HEK293T (cell line): ENCODE measurements at regions not wholly inside any gene's neighbourhood (a gene's known extent, or its start where the extent isn't known, plus 50 kb on each side); places are given as distances from the start of the nearest gene placed in this dataset.

Source experiments
- BHLHE40 ChIP-seq: fragments of 450-650 bp; IDR thresholded peaks from 2 replicates; pipeline ENCODE4 v1.6.1; 2016; ENCODE audit warnings: mild to moderate bottlenecking, moderate library complexity, borderline replicate concordance
- CTBP1 ChIP-seq: fragments of 450-650 bp; IDR thresholded peaks from 2 replicates; pipeline ENCODE4 v1.6.1; 2016; ENCODE audit warnings: borderline replicate concordance
- ELF4 ChIP-seq: fragments of 450-650 bp; IDR thresholded peaks from 2 replicates; pipeline ENCODE4 v1.6.1; 2017; ENCODE audit warnings: antibody characterized with exemption
- FOXM1 ChIP-seq: fragments of 450-650 bp; IDR thresholded peaks from 2 replicates; pipeline ENCODE4 v1.6.1; 2017; ENCODE audit warnings: mild to moderate bottlenecking, borderline replicate concordance
- SP1 ChIP-seq: fragments of 450-650 bp; IDR thresholded peaks from 2 replicates; pipeline ENCODE4 v1.6.1; 2017
- TARDBP ChIP-seq: fragments of 450-650 bp; IDR thresholded peaks from 2 replicates; pipeline ENCODE4 v1.6.1; 2016
- ZNF384 ChIP-seq: fragments of 450-650 bp; IDR thresholded peaks from 2 replicates; pipeline ENCODE4 v1.6.1; 2016
- TF ChIP-seq, protein P1 (sequence below): fragments of 450-650 bp; IDR thresholded peaks from 2 replicates; pipeline ENCODE4 v1.6.1; 2016

DNA sequence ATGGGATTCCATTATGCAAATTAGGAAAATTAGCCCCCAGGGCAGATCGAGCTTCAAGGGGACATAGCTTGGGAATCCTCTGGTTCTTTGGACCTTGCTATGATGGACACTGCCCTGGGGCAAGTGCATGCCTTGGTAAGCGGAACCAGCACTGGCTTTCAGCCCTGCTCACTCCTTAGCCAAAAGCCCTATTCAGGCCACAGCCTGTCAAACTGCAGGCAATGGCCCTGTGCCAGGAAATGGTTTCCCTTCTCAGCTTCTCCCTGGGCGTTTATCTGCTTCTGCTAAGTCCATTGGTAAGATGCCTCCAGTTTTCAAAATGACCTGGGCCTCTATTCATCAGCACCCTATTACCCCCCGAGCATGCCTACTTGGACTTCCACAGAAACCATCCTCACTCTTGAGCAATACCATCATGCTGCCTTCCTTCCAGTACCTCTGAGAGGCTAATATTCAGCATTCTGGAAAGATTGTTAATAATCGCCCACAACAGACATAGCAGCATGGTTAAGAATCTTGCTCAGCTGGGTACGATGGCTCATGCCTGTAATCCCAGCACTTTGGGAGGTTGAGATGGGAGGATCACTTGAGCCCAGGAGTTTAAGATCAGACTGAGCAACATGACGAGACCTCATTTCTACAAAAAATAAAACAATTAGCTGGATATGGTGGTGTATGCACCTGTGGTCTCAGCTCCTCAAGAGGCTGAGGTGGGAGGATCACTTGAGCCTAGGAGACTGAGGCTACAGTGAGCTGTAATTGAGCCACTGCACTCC is 918.6 kb upstream of the AUTS2 start:
- TF ChIP-seq ELF4 (no peak), SP1 (no peak), BHLHE40 (no peak), ZNF384 (no peak), FOXM1 (no peak), CTBP1 (no peak), TARDBP (no peak)
- TF ChIP-seq, protein P1, sequence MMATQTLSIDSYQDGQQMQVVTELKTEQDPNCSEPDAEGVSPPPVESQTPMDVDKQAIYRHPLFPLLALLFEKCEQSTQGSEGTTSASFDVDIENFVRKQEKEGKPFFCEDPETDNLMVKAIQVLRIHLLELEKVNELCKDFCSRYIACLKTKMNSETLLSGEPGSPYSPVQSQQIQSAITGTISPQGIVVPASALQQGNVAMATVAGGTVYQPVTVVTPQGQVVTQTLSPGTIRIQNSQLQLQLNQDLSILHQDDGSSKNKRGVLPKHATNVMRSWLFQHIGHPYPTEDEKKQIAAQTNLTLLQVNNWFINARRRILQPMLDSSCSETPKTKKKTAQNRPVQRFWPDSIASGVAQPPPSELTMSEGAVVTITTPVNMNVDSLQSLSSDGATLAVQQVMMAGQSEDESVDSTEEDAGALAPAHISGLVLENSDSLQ: no peak
